Spinal cord (tissue), 9 donors: ENCODE measurements at regions not wholly inside any gene's neighbourhood (a gene's known extent, or its start where the extent isn't known, plus 50 kb on each side); places are given as distances from the start of the nearest gene placed in this dataset.
A peak's percentile ranks its signal among the peaks of the same experiment; 100 is the strongest.

Experiments
- DNase-seq, 6 donors: peaks; one replicate each; pipeline versions ENCODE4 v3.0.0 to v3.0.0-alpha.2; 2013 to 2015; ENCODE audit warnings: low spot score in 6 of 6, low read depth in 4 of 6
- H3K27ac ChIP-seq: one replicate; pipeline ENCODE4 v1.5.1; 2013; ENCODE audit warnings: low read depth, low read length, control low read depth
- H3K27me3 ChIP-seq: one replicate; pipeline ENCODE4 v1.6.1; 2013; ENCODE audit warnings: low read length; ENCODE audit not compliant: control insufficient read depth, insufficient read depth
- H3K36me3 ChIP-seq: one replicate; pipeline ENCODE4 v1.6.1; 2013; ENCODE audit warnings: low read length; ENCODE audit not compliant: control insufficient read depth, insufficient read depth
- H3K4me1 ChIP-seq: one replicate; pipeline ENCODE4 v1.6.1; 2013; ENCODE audit warnings: low read length; ENCODE audit not compliant: control insufficient read depth, insufficient read depth
- H3K4me3 ChIP-seq: one replicate; pipeline ENCODE4 v1.5.1; 2013; ENCODE audit warnings: low read depth, low read length, control low read depth
- H3K9me3 ChIP-seq: one replicate; pipeline ENCODE4 v1.6.1; 2013; ENCODE audit warnings: low read length; ENCODE audit not compliant: control insufficient read depth, insufficient read depth
- WGBS: methylation state at CpG from one replicate; pipeline ENCODE4 v1.1.5; 2013; ENCODE audit warnings: missing lambda C conversion rate; ENCODE audit not compliant: insufficient coverage; 5-methylcytosine and 5-hydroxymethylcytosine counted together
- donor health status: healthy.

- no peak overlapping the region for H3K27ac ChIP-seq
- H3K27me3 ChIP-seq = no peaks in the 10 kb centered on the region
- no CpG with 5 or more reads among the region's 1 CpG for WGBS
- no peaks in the 10 kb centered on the region for H3K9me3 ChIP-seq
- no peak for DNase-seq
- no peaks in the 10 kb centered on the region for H3K36me3 ChIP-seq
- no peaks in the 10 kb centered on the region for H3K4me1 ChIP-seq
- H3K4me3 ChIP-seq = no peak overlapping the region
Observed at GRCh38 chr14:21933681-21934080, 260.1 kb upstream of the OR4E1 start.

DNA sequence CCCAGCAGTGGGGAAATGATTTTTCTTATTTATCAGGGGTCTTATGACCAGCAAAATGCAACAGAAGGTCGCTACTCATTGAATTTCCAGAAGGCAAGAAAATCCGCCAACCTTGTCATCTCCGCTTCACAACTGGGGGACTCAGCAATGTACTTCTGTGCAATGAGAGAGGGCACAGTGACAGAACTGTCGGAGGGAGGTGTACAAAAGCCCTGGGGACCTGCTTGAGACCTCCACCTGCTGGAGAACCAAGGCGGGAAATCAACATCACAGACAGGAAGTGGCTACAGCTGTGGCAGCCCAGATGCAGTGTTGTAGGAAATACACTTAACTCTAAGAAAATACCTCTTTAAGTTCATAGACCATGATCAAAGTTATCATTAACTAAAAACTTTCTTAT lies 250.9 kb upstream of the OR4E1 start:
- 83% methylated on average over 4 of the region's 5 CpGs for whole genome bisulfite sequencing
- H3K4me3 ChIP-seq = no peak overlapping the region
- H3K27ac ChIP-seq = no peak overlapping the region
- no peaks in the 10 kb centered on the region for H3K9me3 ChIP-seq
- no peaks in the 10 kb centered on the region for H3K36me3 ChIP-seq
- H3K27me3 ChIP-seq = no peaks in the 10 kb centered on the region
- no peaks in the 10 kb centered on the region for H3K4me1 ChIP-seq
- DNase-seq = no peak

GRCh38 chr14:21923820-21924219 lies 250.2 kb upstream of the OR4E1 start:
- no peak overlapping the region for H3K4me3 ChIP-seq
- H3K9me3 ChIP-seq = no peaks in the 10 kb centered on the region
- no peaks in the 10 kb centered on the region for H3K27me3 ChIP-seq
- DNase-seq = no peak
- H3K36me3 ChIP-seq = no peaks in the 10 kb centered on the region
- H3K27ac ChIP-seq = no peak overlapping the region
- H3K4me1 ChIP-seq = no peaks in the 10 kb centered on the region

DNA sequence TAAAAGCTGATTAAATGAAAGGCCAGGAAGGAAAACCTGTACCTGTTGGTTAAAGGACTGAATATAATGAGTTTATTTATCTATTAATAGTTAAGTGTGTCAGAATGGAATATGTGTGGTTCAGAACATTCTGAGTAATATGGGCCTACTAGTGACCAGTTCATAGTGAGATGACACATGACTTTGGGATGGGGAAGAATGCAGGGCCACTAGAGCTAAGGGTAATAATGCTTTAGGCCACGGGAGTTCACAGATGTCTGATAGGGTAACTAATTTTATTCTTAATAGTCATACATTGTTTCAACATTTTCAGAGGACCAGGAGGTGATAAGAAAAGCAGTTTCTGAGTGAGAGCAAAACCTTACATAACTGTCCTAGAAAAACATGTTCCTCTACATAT lies 247.8 kb upstream of the OR4E1 start:
- no peaks in the 10 kb centered on the region for H3K4me1 ChIP-seq
- H3K36me3 ChIP-seq = no peaks in the 10 kb centered on the region
- no peaks in the 10 kb centered on the region for H3K9me3 ChIP-seq
- DNase-seq = no peak
- H3K27me3 ChIP-seq = no peaks in the 10 kb centered on the region
- H3K4me3 ChIP-seq = no peak overlapping the region
- H3K27ac ChIP-seq = no peak overlapping the region
- no CpG with 5 or more reads among the region's 1 CpG for WGBS

DNA sequence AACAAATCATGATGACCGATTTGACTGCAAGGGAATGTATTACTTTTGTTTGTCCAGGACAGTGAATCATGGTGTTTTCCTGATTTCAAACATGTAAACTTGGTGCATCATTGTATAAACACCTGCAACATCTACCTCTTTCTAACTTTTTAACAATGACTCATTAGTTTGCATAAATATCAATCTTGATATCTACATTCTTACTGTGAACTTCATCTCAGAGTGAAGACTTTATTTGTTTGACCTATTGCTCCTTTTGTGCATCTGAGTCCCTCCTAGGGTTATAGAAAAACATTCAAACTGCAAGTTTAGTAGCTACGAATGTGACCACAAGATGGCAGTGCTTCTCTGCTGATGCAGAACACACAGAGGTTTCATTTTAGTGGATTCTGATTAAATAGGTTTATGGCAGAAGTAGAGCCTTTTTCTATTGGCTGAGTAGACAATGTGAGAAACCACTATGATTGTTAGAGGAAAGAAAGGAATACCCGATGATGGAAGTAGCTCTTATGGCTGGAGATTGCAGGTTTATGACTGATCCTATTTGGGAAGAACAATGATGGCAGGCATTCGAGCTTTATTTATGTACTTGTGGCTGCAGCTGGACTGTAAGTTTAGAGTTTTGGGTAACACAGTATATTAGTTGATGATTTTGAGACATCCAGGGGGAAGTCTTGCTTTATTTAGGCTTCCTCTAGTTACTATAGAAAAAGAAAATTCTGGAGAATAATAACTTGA lies 244.2 kb upstream of the OR4E1 start:
- Histone ChIP-seq H3K4me1 (no peaks in the 10 kb centered on the region), H3K4me3 (no peak overlapping the region), H3K9me3 (no peaks in the 10 kb centered on the region), H3K36me3 (no peaks in the 10 kb centered on the region), H3K27ac (no peak overlapping the region), H3K27me3 (no peaks in the 10 kb centered on the region)
- DNase-seq = peak; percentile 31 to 91 (median 46)
- 17% methylated on average over 3 of the region's 4 CpGs for WGBS

- no peaks in the 10 kb centered on the region for H3K4me1 ChIP-seq
- H3K36me3 ChIP-seq = no peaks in the 10 kb centered on the region
- H3K27me3 ChIP-seq = no peaks in the 10 kb centered on the region
- no peak for DNase-seq
- no peak overlapping the region for H3K4me3 ChIP-seq
- H3K27ac ChIP-seq = no peak overlapping the region
- WGBS = 66% methylated on average over 2 of the region's 2 CpGs
- no peaks in the 10 kb centered on the region for H3K9me3 ChIP-seq
Observed at GRCh38 chr14:21915826-21916225, 242.2 kb upstream of the OR4E1 start.

DNA sequence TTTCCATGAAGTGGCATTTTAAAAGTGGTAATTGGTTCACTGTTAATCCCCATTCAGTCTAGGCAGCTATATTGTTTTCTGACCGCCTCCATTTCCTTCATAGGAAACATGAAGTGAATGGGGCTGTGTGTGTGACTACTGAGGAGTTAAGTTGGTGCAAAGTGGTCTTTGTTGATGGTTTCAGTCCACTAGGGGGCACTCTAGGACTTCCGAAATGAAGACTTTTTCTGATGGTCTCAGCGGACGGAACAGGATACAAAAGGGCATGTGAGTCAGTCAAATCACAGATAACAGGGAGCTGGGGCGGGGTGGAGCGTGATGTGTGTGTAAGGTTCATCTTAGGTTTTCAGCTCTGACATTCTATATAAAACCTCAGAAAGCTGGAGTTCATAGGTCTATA lies 240.1 kb upstream of the OR4E1 start:
- Histone ChIP-seq H3K27me3 (no peaks in the 10 kb centered on the region), H3K9me3 (no peaks in the 10 kb centered on the region), H3K36me3 (no peaks in the 10 kb centered on the region), H3K27ac (no peak overlapping the region), H3K4me3 (no peak overlapping the region), H3K4me1 (no peaks in the 10 kb centered on the region)
- DNase-seq = peak; percentile 1 to 78 (median 18)
- WGBS = 9% methylated on average over 3 of the region's 6 CpGs

GRCh38 chr14:21912367-21912766 lies 238.7 kb upstream of the OR4E1 start:
- H3K27me3 ChIP-seq = no peaks in the 10 kb centered on the region
- H3K9me3 ChIP-seq = no peaks in the 10 kb centered on the region
- no peak overlapping the region for H3K4me3 ChIP-seq
- no peak for DNase-seq
- WGBS = 76% methylated on average over 3 of the region's 3 CpGs
- no peak overlapping the region for H3K27ac ChIP-seq
- no peaks in the 10 kb centered on the region for H3K4me1 ChIP-seq
- no peaks in the 10 kb centered on the region for H3K36me3 ChIP-seq

GRCh38 chr14:21911877-21912276 lies 238.3 kb upstream of the OR4E1 start:
- WGBS = no CpG with 5 or more reads among the region's 1 CpG
- no peaks in the 10 kb centered on the region for H3K27me3 ChIP-seq
- no peak overlapping the region for H3K4me3 ChIP-seq
- H3K36me3 ChIP-seq = no peaks in the 10 kb centered on the region
- H3K4me1 ChIP-seq = no peaks in the 10 kb centered on the region
- DNase-seq = no peak
- no peak overlapping the region for H3K27ac ChIP-seq
- H3K9me3 ChIP-seq = no peaks in the 10 kb centered on the region

- no CpG with 5 or more reads among the region's 4 CpGs for WGBS
- Histone ChIP-seq H3K4me3 (no peak overlapping the region), H3K9me3 (no peaks in the 10 kb centered on the region), H3K4me1 (no peaks in the 10 kb centered on the region), H3K36me3 (no peaks in the 10 kb centered on the region), H3K27me3 (no peaks in the 10 kb centered on the region), H3K27ac (no peak overlapping the region)
- no peak for DNase-seq
Observed at GRCh38 chr14:21910260-21910659, 236.6 kb upstream of the OR4E1 start.
